SK-N-SH (cell line): ENCODE measurements at regions not wholly inside any gene's neighbourhood (a gene's known extent, or its start where the extent isn't known, plus 50 kb on each side); places are given as distances from the start of the nearest gene placed in this dataset.
A peak's percentile ranks its signal among the peaks of the same experiment; 100 is the strongest.

Experiments
- CTCF ChIA-PET: fragments of 300-600, 350-600 bp; formaldehyde crosslinking; extraction: SDS; loops from one replicate; lab custom pipeline; 2021; lab: Yijun Ruan, JAX
- POLR2A ChIA-PET: fragments of 350-600 bp; sonication (Branson Sonifier 250); formaldehyde crosslinking; extraction: SDS; loops from one replicate; lab custom pipeline; 2020; ENCODE audit warnings: antibody characterized with exemption, inconsistent platforms; lab: Yijun Ruan, JAX
- DNase-seq: peaks from one replicate; pipeline ENCODE4 v3.0.0; 2012
- H2AFZ ChIP-seq: fragments of 200-600 bp; sonication (generic); 2 replicates; pipeline ENCODE4 v1.8.1; 2016; ENCODE audit warnings: antibody characterized with exemption, mild to moderate bottlenecking, low read depth
- H3F3A ChIP-seq: fragments of 200-600 bp; sonication (generic); replicated peaks from 2 replicates; pipeline ENCODE3; 2016; ENCODE audit warnings: antibody characterized with exemption, mild to moderate bottlenecking; ENCODE audit not compliant: insufficient read depth
- H3K27ac ChIP-seq, 2 experiments: fragments of 200-500 bp in 1 of 2; fragments of 200-600 bp in 1 of 2; sonication (Bioruptor generic) in 1 of 2; sonication (generic), shearing (Covaris generic) in 1 of 2; 2 replicates each; pipeline versions ENCODE4 v1.5.1 to v1.6.1; 2014 to 2016; ENCODE audit warnings: low read depth in 2 of 2, inconsistent platforms in 1 of 2, low read length in 1 of 2, mild to moderate bottlenecking in 1 of 2, mixed read lengths in 1 of 2
- H3K27me3 ChIP-seq: fragments of 200-600 bp; sonication (generic), shearing (Covaris generic); 2 replicates; pipeline ENCODE4 v1.6.1; 2016; ENCODE audit warnings: mixed run types; ENCODE audit not compliant: insufficient read depth
- H3K36me3 ChIP-seq, 2 experiments: fragments of 200-500 bp in 1 of 2; fragments of 200-600 bp in 1 of 2; sonication (Bioruptor generic) in 1 of 2; sonication (generic) in 1 of 2; replicated peaks in 1 of 2; 2 replicates each; pipeline versions ENCODE3 to v1.5.1; 2014 to 2016; ENCODE audit warnings: low read length in 1 of 2, mild to moderate bottlenecking in 1 of 2; ENCODE audit not compliant: insufficient read depth in 2 of 2, control insufficient read depth in 1 of 2
- H3K4me1 ChIP-seq, 2 experiments: fragments of 200-500 bp in 1 of 2; fragments of 200-600 bp in 1 of 2; sonication (Bioruptor generic) in 1 of 2; sonication (generic), shearing (Covaris generic) in 1 of 2; 2 replicates each; pipeline versions ENCODE4 v1.5.1 to v1.6.1; 2014 to 2016; ENCODE audit warnings: low read depth in 1 of 2, low read length in 1 of 2, mixed run types in 1 of 2; ENCODE audit not compliant: insufficient read depth in 2 of 2, control insufficient read depth in 1 of 2
- H3K4me2 ChIP-seq: fragments of 200-600 bp; sonication (generic), shearing (Covaris generic); 2 replicates; pipeline ENCODE4 v1.6.1; 2017; ENCODE audit warnings: mixed run types
- H3K4me3 ChIP-seq, 2 experiments: fragments of 200-500 bp in 1 of 2; fragments of 200-600 bp in 1 of 2; sonication (Bioruptor generic) in 1 of 2; sonication (generic), shearing (Covaris generic) in 1 of 2; 2 replicates each; pipeline versions ENCODE4 v1.5.1 to v1.8.1; 2014 to 2016; ENCODE audit warnings: low read depth in 2 of 2, inconsistent platforms in 1 of 2, low read length in 1 of 2, mild to moderate bottlenecking in 1 of 2, mixed read lengths in 1 of 2, moderate library complexity in 1 of 2
- H3K79me2 ChIP-seq: fragments of 200-600 bp; sonication (generic); 2 replicates; pipeline ENCODE4 v1.8.1; 2017; ENCODE audit warnings: mild to moderate bottlenecking; ENCODE audit not compliant: insufficient read depth
- H3K9ac ChIP-seq: fragments of 200-600 bp; sonication (generic); 2 replicates; pipeline ENCODE4 v1.6.1; 2017; ENCODE audit warnings: mixed run types
- H3K9me2 ChIP-seq: fragments of 200-600 bp; sonication (generic); 2 replicates; pipeline ENCODE4 v1.6.1; 2017; ENCODE audit warnings: mixed run types
- H3K9me3 ChIP-seq: fragments of 200-600 bp; sonication (generic); 2 replicates; pipeline ENCODE4 v1.6.1; 2017; ENCODE audit warnings: mixed run types, mild to moderate bottlenecking, moderate library complexity
- H4K20me1 ChIP-seq: fragments of 200-600 bp; sonication (generic); 2 replicates; pipeline ENCODE4 v1.6.1; 2017; ENCODE audit warnings: mild to moderate bottlenecking, mixed run types; ENCODE audit not compliant: insufficient read depth
- CHD2 ChIP-seq: fragments of 150-350 bp; IDR thresholded peaks from 2 replicates; pipeline ENCODE4 v1.6.1; 2018; ENCODE audit warnings: low read length; ENCODE audit not compliant: partially characterized antibody
- FOXJ3 ChIP-seq: sonication (generic); formaldehyde crosslinking; IDR thresholded peaks from 2 replicates; pipeline ENCODE4 v1.5.1; 2020; ENCODE audit warnings: mild to moderate bottlenecking, missing genetic modification reagents
- FOXM1 ChIP-seq: IDR thresholded peaks from 2 replicates; pipeline ENCODE4 v1.4.0; 2012; ENCODE audit warnings: low read depth, mild to moderate bottlenecking
- GATA2 ChIP-seq: sonication (generic); formaldehyde crosslinking; IDR thresholded peaks from 2 replicates; pipeline ENCODE4 v1.5.0; 2020; ENCODE audit warnings: mild to moderate bottlenecking, missing genetic modification reagents
- JUND ChIP-seq: IDR thresholded peaks from 2 replicates; pipeline ENCODE4 v1.4.0; 2012
- MEF2A ChIP-seq: IDR thresholded peaks from 2 replicates; pipeline ENCODE4 v1.4.0; 2012; ENCODE audit warnings: low read depth, borderline replicate concordance
- NRF1 ChIP-seq: IDR thresholded peaks from 2 replicates; pipeline ENCODE4 v1.6.1; 2012; ENCODE audit warnings: low read depth, mild to moderate bottlenecking, low read length
- POLR2AphosphoS5 ChIP-seq: IDR thresholded peaks from 2 replicates; pipeline ENCODE4 v1.6.1; 2012; ENCODE audit warnings: low read depth, low read length
- RAD21 ChIP-seq: IDR thresholded peaks from 2 replicates; pipeline ENCODE4 v1.6.1; 2012; ENCODE audit warnings: mild to moderate bottlenecking, low read length
- RCOR1 ChIP-seq: fragments of 150-350 bp; IDR thresholded peaks from 2 replicates; pipeline ENCODE4 v1.6.1; 2017; ENCODE audit warnings: antibody characterized with exemption, low read length
- SIN3A ChIP-seq: IDR thresholded peaks from 2 replicates; pipeline ENCODE4 v1.6.1; 2012; ENCODE audit warnings: low read depth, mild to moderate bottlenecking, low read length, moderate library complexity, borderline replicate concordance
- SMC3 ChIP-seq: IDR thresholded peaks from 2 replicates; pipeline ENCODE4 v1.6.1; 2012; ENCODE audit warnings: low read depth, low read length, improper control_type of control experiment
- TAF1 ChIP-seq: IDR thresholded peaks from 2 replicates; pipeline ENCODE4 v1.6.1; 2012; ENCODE audit warnings: low read depth, mild to moderate bottlenecking, low read length, moderate library complexity, borderline replicate concordance
- TEAD4 ChIP-seq: IDR thresholded peaks from 2 replicates; pipeline ENCODE4 v1.4.0; 2012; ENCODE audit warnings: mild to moderate bottlenecking, borderline replicate concordance; ENCODE audit not compliant: insufficient read depth
- WGBS: methylation state at CpG from one replicate; pipeline ENCODE4 v1.1.6; 2017; ENCODE audit warnings: low lambda C conversion rate; 5-methylcytosine and 5-hydroxymethylcytosine counted together
- TF ChIP-seq, protein P1 (sequence below): IDR thresholded peaks from 2 replicates; pipeline ENCODE4 v1.6.1; 2012; ENCODE audit warnings: mild to moderate bottlenecking, low read depth, low read length, moderate library complexity
- TF ChIP-seq, protein P2 (sequence below): IDR thresholded peaks from 2 replicates; pipeline ENCODE4 v1.4.0; 2012; ENCODE audit warnings: low read depth
- TF ChIP-seq, protein P3 (sequence below): IDR thresholded peaks from 2 replicates; pipeline ENCODE4; 2012
- TF ChIP-seq, protein P4 (sequence below): fragments of 150-350 bp; IDR thresholded peaks from 2 replicates; pipeline ENCODE4 v1.6.1; 2017; ENCODE audit warnings: antibody characterized with exemption, low read length, low read depth, borderline replicate concordance

DNA sequence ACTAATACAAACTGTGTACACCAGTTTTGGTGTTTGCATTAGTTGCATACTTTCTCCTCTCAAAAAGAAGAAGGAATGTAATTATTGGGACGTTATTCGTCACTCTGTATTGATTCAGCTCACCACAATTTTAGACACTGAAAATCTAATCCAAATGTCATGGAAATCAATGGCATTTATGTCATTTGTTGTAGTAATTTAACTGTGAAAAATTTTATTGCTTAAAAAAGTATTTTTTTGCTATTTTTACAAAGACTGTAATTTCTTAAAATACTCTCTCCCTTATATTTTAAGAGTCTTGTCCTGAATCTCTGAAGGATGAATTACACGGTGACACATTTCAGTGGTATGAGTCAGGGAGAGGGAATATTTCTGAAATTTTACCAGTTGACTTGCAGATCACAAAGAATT lies 2117.6 kb downstream of the PCDH9 start (continued):
- TF ChIP-seq, protein P1, sequence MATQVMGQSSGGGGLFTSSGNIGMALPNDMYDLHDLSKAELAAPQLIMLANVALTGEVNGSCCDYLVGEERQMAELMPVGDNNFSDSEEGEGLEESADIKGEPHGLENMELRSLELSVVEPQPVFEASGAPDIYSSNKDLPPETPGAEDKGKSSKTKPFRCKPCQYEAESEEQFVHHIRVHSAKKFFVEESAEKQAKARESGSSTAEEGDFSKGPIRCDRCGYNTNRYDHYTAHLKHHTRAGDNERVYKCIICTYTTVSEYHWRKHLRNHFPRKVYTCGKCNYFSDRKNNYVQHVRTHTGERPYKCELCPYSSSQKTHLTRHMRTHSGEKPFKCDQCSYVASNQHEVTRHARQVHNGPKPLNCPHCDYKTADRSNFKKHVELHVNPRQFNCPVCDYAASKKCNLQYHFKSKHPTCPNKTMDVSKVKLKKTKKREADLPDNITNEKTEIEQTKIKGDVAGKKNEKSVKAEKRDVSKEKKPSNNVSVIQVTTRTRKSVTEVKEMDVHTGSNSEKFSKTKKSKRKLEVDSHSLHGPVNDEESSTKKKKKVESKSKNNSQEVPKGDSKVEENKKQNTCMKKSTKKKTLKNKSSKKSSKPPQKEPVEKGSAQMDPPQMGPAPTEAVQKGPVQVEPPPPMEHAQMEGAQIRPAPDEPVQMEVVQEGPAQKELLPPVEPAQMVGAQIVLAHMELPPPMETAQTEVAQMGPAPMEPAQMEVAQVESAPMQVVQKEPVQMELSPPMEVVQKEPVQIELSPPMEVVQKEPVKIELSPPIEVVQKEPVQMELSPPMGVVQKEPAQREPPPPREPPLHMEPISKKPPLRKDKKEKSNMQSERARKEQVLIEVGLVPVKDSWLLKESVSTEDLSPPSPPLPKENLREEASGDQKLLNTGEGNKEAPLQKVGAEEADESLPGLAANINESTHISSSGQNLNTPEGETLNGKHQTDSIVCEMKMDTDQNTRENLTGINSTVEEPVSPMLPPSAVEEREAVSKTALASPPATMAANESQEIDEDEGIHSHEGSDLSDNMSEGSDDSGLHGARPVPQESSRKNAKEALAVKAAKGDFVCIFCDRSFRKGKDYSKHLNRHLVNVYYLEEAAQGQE: no peak
- TF ChIP-seq JUND (peak; percentile 32; the same call in 1 of the 2 replicates), RCOR1 (no peak), RAD21 (no peak), POLR2AphosphoS5 (no peak), NRF1 (no peak)
- TF ChIP-seq, protein P2, sequence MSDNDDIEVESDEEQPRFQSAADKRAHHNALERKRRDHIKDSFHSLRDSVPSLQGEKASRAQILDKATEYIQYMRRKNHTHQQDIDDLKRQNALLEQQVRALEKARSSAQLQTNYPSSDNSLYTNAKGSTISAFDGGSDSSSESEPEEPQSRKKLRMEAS: no peak

DNA sequence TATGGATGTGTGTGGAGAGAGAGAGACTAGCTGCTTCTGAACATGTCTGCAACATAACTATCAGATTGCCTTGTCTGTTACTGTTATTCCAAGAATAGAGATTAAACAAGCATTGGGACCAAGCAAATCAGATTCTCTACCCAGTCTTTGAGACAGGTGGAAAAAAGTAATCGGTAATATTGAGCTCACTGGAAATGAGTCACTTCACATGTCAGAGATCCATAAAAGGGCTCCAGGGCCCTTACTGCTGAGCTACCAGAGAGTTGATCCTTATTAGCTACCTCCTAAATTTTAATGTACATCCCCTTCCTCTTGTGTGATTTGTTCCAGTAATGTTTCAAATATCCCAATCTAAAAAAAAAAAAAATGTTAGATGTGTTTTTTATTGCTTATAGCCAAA lies 2118.0 kb downstream of the PCDH9 start:
- ChIA-PET POLR2A (no interaction called here), CTCF (no interaction called here)
- Histone ChIP-seq H3K9ac (no peak overlapping the region), H3K9me3 (no peaks in the 10 kb centered on the region), H3K79me2 (no peaks in the 10 kb centered on the region), H3K27ac (peak overlapping the region; percentile 32 to 43; a peak in 2 of 4 replicates), H3K4me2 (no peak overlapping the region), H3K4me3 (no peak overlapping the region), H4K20me1 (no peaks in the 10 kb centered on the region), H3K36me3 (no peaks in the 10 kb centered on the region), H2AFZ (no peak overlapping the region), H3K4me1 (no peaks in the 10 kb centered on the region; a peak in 1 of 4 replicates), H3F3A (no peaks in the 10 kb centered on the region), H3K27me3 (no peaks in the 10 kb centered on the region), H3K9me2 (no peaks in the 10 kb centered on the region)
- DNase-seq: no peak
- TF ChIP-seq MEF2A: no peak
- TF ChIP-seq, protein P3, sequence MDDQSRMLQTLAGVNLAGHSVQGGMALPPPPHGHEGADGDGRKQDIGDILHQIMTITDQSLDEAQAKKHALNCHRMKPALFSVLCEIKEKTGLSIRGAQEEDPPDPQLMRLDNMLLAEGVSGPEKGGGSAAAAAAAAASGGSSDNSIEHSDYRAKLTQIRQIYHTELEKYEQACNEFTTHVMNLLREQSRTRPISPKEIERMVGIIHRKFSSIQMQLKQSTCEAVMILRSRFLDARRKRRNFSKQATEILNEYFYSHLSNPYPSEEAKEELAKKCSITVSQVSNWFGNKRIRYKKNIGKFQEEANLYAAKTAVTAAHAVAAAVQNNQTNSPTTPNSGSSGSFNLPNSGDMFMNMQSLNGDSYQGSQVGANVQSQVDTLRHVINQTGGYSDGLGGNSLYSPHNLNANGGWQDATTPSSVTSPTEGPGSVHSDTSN: no peak
- TF ChIP-seq TAF1: no peak
- TF ChIP-seq FOXM1: no peak
- no peak for TF ChIP-seq TEAD4
- no peak for TF ChIP-seq GATA2
- no peak for TF ChIP-seq SMC3
- TF ChIP-seq, protein P4, sequence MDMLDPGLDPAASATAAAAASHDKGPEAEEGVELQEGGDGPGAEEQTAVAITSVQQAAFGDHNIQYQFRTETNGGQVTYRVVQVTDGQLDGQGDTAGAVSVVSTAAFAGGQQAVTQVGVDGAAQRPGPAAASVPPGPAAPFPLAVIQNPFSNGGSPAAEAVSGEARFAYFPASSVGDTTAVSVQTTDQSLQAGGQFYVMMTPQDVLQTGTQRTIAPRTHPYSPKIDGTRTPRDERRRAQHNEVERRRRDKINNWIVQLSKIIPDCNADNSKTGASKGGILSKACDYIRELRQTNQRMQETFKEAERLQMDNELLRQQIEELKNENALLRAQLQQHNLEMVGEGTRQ: no peak
- no peak for TF ChIP-seq RAD21
- no peak for TF ChIP-seq FOXJ3
- no peak for TF ChIP-seq POLR2AphosphoS5
- no peak for TF ChIP-seq CHD2
- no peak for TF ChIP-seq SIN3A
- WGBS: 70% methylated on average over 1 of the region's 1 CpG
